ENCODE measurements at regions not wholly inside any gene's neighbourhood (a gene's known extent, or its start where the extent isn't known, plus 50 kb on each side); places are given as distances from the start of the nearest gene placed in this dataset.

DNA sequence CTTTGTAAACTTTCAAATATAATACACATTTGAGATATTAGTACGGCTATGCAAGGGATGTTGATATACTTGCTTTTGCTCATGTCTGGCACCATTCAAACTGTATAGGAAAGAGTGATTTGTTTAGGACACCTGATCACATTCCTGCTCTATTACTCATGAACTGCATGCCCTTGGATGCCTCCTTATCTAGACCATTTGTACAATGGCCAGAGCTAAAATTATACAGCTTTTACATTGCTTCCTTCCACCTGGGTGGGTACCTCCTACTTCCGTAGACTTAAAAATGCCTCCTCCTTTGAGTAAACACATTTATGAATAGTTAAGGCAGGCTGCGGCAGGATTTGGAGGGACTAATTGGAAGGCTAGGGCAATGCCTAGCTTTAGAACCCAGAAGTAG, 85.4 kb upstream of the PBX1 start:
- H3K4me3 ChIP-seq (ENCODE audit: low read depth, low read length) = no peak overlapping the region
- in situ Hi-C loops (cut with HindIII; ENCODE audit: low sequenced_read_pairs) = no loop called here
- DNase-seq (ENCODE audit: low read depth, low spot score) = no peak

DNA sequence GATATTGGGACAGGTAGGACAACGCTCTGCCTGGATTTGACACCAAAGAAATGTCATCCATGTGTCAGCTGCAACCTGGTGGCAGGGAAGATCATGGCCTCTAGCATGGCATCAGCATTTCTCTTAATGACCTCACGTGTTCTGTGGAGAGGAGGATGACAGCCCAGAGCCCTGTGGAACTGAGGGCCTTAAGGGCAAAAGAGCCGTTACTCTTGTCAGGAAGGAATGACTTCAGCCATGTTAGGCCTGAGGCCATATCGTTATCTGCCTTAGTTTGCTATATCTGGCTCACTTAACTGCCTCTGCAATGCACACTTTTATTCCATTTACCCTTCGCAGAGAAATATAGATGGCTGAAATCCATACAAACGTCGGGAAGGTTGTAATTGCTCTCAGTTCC, 83.2 kb upstream of the PBX1 start:
- TF ChIP-seq, protein P1, sequence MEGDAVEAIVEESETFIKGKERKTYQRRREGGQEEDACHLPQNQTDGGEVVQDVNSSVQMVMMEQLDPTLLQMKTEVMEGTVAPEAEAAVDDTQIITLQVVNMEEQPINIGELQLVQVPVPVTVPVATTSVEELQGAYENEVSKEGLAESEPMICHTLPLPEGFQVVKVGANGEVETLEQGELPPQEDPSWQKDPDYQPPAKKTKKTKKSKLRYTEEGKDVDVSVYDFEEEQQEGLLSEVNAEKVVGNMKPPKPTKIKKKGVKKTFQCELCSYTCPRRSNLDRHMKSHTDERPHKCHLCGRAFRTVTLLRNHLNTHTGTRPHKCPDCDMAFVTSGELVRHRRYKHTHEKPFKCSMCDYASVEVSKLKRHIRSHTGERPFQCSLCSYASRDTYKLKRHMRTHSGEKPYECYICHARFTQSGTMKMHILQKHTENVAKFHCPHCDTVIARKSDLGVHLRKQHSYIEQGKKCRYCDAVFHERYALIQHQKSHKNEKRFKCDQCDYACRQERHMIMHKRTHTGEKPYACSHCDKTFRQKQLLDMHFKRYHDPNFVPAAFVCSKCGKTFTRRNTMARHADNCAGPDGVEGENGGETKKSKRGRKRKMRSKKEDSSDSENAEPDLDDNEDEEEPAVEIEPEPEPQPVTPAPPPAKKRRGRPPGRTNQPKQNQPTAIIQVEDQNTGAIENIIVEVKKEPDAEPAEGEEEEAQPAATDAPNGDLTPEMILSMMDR (IDR thresholded peaks at IDR 0.05; ENCODE audit: low read depth, low read length) = no peak
- in situ Hi-C loops (cut with HindIII; ENCODE audit: low sequenced_read_pairs) = no loop called here
- H3K4me3 ChIP-seq (ENCODE audit: low read depth, low read length) = no peak overlapping the region
- no peak for DNase-seq (ENCODE audit: low read depth, low spot score)

More for the DNA sequence above, 85.4 kb upstream of the PBX1 start:
- TF ChIP-seq, protein P1 (IDR thresholded peaks at IDR 0.05; ENCODE audit: low read depth, low read length) = no peak

DNA sequence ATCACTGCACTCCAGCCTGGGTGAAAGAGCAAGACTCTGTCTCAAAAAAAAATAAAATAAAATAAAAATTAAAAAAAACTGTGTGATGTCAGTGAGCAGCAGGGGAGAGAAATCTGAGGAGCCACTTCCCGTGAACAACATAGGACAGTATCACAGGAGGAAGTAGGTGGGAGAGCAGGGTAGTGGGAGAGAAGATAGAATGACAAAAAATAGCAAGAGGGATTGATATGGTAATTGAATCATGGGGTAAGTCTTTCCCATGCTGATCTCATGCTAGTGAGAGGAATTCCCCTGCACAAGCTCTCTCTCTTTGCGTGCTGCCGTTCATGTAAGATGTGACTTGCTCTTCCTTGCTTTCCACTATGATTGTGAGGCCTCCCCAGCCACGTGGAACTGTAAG, 81.6 kb upstream of the PBX1 start:
- H3K4me3 ChIP-seq (ENCODE audit: low read depth, low read length) = no peak overlapping the region
- in situ Hi-C loops (cut with HindIII; ENCODE audit: low sequenced_read_pairs) = no loop called here
- TF ChIP-seq, protein P1 (IDR thresholded peaks at IDR 0.05; ENCODE audit: low read depth, low read length) = no peak
- DNase-seq (ENCODE audit: low read depth, low spot score) = no peak

DNA sequence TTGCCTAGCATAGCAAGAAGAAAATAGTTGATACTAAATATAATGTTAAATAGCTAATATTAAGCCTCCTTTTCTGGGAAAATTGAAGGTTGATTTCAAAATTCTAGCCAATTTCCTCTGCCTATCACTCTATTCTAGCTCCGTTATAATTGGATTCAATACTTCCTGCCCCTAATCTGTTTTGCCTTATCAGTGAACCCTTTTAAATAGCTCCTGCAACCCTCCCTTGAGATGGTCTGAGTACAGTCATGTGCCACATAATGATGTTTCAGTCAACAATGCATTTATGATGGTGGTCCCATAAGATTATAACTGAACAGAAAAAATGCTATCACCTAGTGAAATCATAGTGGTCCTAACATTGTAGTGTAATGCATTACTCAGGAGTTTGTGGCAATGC, 79.7 kb upstream of the PBX1 start:
- H3K4me3 ChIP-seq (ENCODE audit: low read depth, low read length) = no peak overlapping the region
- in situ Hi-C loops (cut with HindIII; ENCODE audit: low sequenced_read_pairs) = no loop called here
- DNase-seq (ENCODE audit: low read depth, low spot score) = no peak
- TF ChIP-seq, protein P1 (IDR thresholded peaks at IDR 0.05; ENCODE audit: low read depth, low read length) = no peak

DNA sequence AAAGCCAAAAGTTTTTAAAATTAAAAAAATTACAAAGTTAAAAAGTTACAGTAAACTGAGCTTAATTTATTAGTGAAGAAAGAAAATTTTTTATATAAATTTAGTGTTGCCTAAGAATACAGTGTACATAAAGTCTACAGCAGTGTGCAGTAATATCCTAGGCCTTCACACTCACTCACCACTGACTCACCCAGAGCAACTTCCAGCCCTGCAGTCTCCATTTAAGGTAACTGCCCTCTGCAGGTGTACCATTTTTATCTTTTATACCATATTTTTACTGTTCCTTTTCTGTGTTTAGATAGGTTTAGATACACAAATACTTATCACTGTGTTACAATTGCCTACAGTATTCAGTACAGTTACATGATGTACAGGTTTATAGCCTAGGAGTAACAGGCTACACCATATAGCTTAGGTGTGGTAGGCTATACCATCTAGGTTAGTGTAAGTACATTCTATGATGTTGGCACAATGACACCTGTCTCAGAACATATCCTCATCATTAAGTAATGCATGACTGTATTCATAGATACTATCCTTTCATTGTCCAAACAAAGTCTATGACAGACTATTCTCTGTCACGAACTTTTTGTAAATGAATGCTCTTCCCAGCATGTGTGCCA, 78.6 kb upstream of the PBX1 start:
- in situ Hi-C loops (cut with HindIII; ENCODE audit: low sequenced_read_pairs) = no loop called here
- no peak overlapping the region for H3K4me3 ChIP-seq (ENCODE audit: low read depth, low read length)
- TF ChIP-seq, protein P1 (IDR thresholded peaks at IDR 0.05; ENCODE audit: low read depth, low read length) = no peak
- no peak for DNase-seq (ENCODE audit: low read depth, low spot score)

DNA sequence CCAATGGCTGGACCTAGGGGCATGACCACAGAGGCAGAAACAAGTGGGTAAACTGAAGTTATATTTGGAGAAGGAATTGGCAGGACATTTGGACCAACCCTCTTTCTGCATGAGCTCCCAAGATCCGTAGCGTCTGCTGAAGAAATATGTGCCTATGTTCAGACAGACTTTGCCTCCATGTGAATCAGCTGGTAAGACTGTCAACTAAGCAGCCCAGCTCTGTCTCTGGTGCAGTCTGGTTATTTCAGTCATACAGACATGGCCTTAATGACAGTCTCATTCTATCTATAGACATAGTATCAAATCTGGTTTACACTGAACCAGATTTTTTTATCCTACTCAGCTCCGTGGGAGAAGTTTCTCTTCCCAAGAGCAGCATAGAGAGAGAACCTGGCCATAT, 63.1 kb upstream of the PBX1 start:
- DNase-seq (ENCODE audit: low read depth, low spot score) = no peak
- in situ Hi-C loops (cut with HindIII; ENCODE audit: low sequenced_read_pairs) = no loop called here
- no peak overlapping the region for H3K4me3 ChIP-seq (ENCODE audit: low read depth, low read length)
- TF ChIP-seq, protein P1 (IDR thresholded peaks at IDR 0.05; ENCODE audit: low read depth, low read length) = no peak
